ENCODE measurements at regions not wholly inside any gene's neighbourhood (a gene's known extent, or its start where the extent isn't known, plus 50 kb on each side); places are given as distances from the start of the nearest gene placed in this dataset.

DNA sequence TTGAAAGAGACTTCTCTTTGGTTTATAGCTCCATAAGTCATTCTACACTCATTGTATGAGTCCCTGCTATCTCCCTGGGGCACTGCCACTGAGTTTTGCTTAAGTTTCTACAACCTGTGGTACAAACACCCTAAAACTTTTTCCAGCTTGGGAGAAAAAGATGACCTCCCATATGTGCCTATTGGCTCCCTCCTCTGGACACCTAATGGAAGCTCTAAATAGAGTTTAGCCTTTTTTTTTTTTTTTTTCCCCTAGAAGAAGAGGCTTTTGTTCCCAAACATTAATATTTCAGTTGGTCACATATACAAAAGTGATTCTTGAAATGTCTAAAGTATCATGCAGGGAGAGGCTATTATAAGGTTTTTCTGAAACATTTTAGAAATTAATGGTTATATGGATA, 547.2 kb upstream of the TMEFF2 start:
- no peaks in the 10 kb centered on the region for H3K9me3 ChIP-seq (ENCODE audit: insufficient read depth, low read depth)
- intact Hi-C loops (cut with micrococcal nuclease; ENCODE audit: unreplicated experiment): no loop called here
- H4K20me1 ChIP-seq (ENCODE audit: insufficient read depth): no peaks in the 10 kb centered on the region
- DNase-seq: no peak
- no peak overlapping the region for H3K27ac ChIP-seq
- CTCF ChIA-PET: no interaction called here
- no peak overlapping the region for H2AFZ ChIP-seq
- H3K27me3 ChIP-seq (ENCODE audit: insufficient read depth, low read depth): no peaks in the 10 kb centered on the region
- no peaks in the 10 kb centered on the region for H3K4me1 ChIP-seq (replicated peaks; ENCODE audit: insufficient read depth)
- H3F3A ChIP-seq (ENCODE audit: insufficient read depth, low read depth): no peaks in the 10 kb centered on the region
- no peak overlapping the region for H3K4me3 ChIP-seq
- no peaks in the 10 kb centered on the region for H3K79me2 ChIP-seq (ENCODE audit: low read depth)
- no peaks in the 10 kb centered on the region for H3K9me2 ChIP-seq (ENCODE audit: insufficient read depth)
- BruUV-seq (replicated peaks): no TSS peak
- H3K36me3 ChIP-seq (ENCODE audit: low read depth): no peaks in the 10 kb centered on the region
- POLR2A ChIA-PET (ENCODE audit: unreplicated experiment): no interaction called here
- TF ChIP-seq, protein P1, sequence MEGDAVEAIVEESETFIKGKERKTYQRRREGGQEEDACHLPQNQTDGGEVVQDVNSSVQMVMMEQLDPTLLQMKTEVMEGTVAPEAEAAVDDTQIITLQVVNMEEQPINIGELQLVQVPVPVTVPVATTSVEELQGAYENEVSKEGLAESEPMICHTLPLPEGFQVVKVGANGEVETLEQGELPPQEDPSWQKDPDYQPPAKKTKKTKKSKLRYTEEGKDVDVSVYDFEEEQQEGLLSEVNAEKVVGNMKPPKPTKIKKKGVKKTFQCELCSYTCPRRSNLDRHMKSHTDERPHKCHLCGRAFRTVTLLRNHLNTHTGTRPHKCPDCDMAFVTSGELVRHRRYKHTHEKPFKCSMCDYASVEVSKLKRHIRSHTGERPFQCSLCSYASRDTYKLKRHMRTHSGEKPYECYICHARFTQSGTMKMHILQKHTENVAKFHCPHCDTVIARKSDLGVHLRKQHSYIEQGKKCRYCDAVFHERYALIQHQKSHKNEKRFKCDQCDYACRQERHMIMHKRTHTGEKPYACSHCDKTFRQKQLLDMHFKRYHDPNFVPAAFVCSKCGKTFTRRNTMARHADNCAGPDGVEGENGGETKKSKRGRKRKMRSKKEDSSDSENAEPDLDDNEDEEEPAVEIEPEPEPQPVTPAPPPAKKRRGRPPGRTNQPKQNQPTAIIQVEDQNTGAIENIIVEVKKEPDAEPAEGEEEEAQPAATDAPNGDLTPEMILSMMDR (conservative IDR thresholded peaks at IDR 0.05): no peak; the same call in 1 of the 2 replicates
- TF ChIP-seq EZH2 (IDR thresholded peaks at IDR 0.05; ENCODE audit: low read depth): no peak
- H3K4me2 ChIP-seq: no peak overlapping the region

GRCh38 chr2:192735447-192735846, 540.7 kb upstream of the TMEFF2 start:
- no peak overlapping the region for H2AFZ ChIP-seq
- H3K79me2 ChIP-seq (ENCODE audit: low read depth): no peaks in the 10 kb centered on the region
- no peaks in the 10 kb centered on the region for H3K9me3 ChIP-seq (ENCODE audit: insufficient read depth, low read depth)
- H4K20me1 ChIP-seq (ENCODE audit: insufficient read depth): no peaks in the 10 kb centered on the region
- H3K27ac ChIP-seq: no peak overlapping the region
- H3K36me3 ChIP-seq (ENCODE audit: low read depth): no peaks in the 10 kb centered on the region
- no peaks in the 10 kb centered on the region for H3K4me1 ChIP-seq (replicated peaks; ENCODE audit: insufficient read depth)
- no peak overlapping the region for H3K4me2 ChIP-seq
- intact Hi-C loops (cut with micrococcal nuclease; ENCODE audit: unreplicated experiment): no loop called here
- TF ChIP-seq, protein P1 (conservative IDR thresholded peaks at IDR 0.05): no peak
- no peak for TF ChIP-seq EZH2 (IDR thresholded peaks at IDR 0.05; ENCODE audit: low read depth)
- no TSS peak for BruUV-seq (replicated peaks)
- no peak overlapping the region for H3K4me3 ChIP-seq
- H3K27me3 ChIP-seq (ENCODE audit: insufficient read depth, low read depth): no peaks in the 10 kb centered on the region
- H3F3A ChIP-seq (ENCODE audit: insufficient read depth, low read depth): no peaks in the 10 kb centered on the region
- POLR2A ChIA-PET (ENCODE audit: unreplicated experiment): no interaction called here
- no peak for DNase-seq
- H3K9me2 ChIP-seq (ENCODE audit: insufficient read depth): no peaks in the 10 kb centered on the region
- CTCF ChIA-PET: no interaction called here

GRCh38 chr2:192729369-192729768, 534.6 kb upstream of the TMEFF2 start:
- no peaks in the 10 kb centered on the region for H3F3A ChIP-seq (ENCODE audit: insufficient read depth, low read depth)
- H3K9me3 ChIP-seq (ENCODE audit: insufficient read depth, low read depth): no peaks in the 10 kb centered on the region
- H3K27ac ChIP-seq: no peak overlapping the region
- H3K9me2 ChIP-seq (ENCODE audit: insufficient read depth): no peaks in the 10 kb centered on the region
- no peak overlapping the region for H2AFZ ChIP-seq
- POLR2A ChIA-PET (ENCODE audit: unreplicated experiment): no interaction called here
- CTCF ChIA-PET: no interaction called here
- H3K4me3 ChIP-seq: no peak overlapping the region
- H3K36me3 ChIP-seq (ENCODE audit: low read depth): no peaks in the 10 kb centered on the region
- no peak for DNase-seq
- no peaks in the 10 kb centered on the region for H3K27me3 ChIP-seq (ENCODE audit: insufficient read depth, low read depth)
- H4K20me1 ChIP-seq (ENCODE audit: insufficient read depth): no peaks in the 10 kb centered on the region
- TF ChIP-seq, protein P1 (conservative IDR thresholded peaks at IDR 0.05): no peak
- TF ChIP-seq EZH2 (IDR thresholded peaks at IDR 0.05; ENCODE audit: low read depth): no peak
- BruUV-seq (replicated peaks): no TSS peak
- H3K79me2 ChIP-seq (ENCODE audit: low read depth): no peaks in the 10 kb centered on the region
- no peak overlapping the region for H3K4me2 ChIP-seq
- intact Hi-C loops (cut with micrococcal nuclease; ENCODE audit: unreplicated experiment): no loop called here
- no peaks in the 10 kb centered on the region for H3K4me1 ChIP-seq (replicated peaks; ENCODE audit: insufficient read depth)

Measured in PC-9 (cell line).